ENCODE measurements at regions not wholly inside any gene's neighbourhood (a gene's known extent, or its start where the extent isn't known, plus 50 kb on each side); places are given as distances from the start of the nearest gene placed in this dataset.

DNA sequence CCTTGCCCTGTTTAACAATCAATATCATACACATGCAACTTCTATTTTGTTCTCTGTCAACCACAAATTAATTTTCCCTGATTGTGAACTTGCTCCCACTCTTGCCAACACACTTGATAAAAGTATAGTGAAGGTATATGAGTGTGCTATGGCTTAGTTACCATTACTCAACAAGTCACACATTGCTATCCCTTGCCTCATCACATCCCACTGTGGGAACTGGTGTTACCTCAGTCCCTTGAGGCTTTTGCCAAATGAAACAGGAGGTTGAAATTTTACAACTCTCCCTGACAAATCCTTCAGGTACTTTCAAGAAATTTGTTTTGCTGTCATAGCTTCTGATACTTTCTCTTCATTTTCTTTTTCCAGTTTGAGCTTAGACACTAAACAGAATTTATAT is 472.5 kb upstream of the SEMA3D start:
- DNase-seq (ENCODE audit: low read depth) = no peak

DNA sequence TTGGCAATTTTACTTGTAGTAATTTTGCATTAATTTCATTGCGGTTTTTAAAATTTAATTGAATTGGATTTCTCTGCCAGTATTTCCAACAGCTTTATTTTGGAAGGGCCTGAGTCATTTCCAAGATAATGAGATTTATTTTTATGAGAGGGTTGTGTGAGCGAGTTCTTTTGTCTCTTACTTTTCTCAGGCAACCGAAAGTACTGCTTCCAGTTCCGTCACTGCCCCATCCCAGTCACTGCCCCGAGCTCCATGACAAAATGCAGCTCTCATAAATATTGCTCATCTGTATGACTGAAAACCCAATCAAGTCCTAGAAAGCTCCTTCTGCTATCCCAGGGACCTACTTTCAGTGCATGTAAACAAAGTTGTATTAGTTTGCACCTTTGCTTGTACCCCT is 468.4 kb upstream of the SEMA3D start:
- DNase-seq (ENCODE audit: low read depth) = no peak

DNA sequence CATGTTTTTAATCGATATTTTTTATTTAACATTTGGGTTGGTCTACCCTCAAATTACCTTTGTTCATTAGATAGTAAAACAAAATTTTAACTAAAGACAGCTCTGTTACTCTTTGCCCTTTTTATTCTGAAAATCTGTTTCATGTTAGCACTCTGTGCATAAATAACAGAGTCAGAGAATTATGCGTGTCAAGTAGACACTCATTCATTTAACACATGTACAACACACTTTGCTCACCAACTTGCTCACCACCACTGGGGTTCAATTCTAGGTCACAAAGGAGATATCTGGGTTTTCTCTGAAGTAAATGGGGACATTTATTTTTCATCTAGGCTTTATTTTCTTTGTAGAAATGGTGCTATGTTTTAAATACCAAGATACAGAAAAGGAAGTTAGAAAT is 457.4 kb upstream of the SEMA3D start:
- DNase-seq (ENCODE audit: low read depth) = no peak

DNA sequence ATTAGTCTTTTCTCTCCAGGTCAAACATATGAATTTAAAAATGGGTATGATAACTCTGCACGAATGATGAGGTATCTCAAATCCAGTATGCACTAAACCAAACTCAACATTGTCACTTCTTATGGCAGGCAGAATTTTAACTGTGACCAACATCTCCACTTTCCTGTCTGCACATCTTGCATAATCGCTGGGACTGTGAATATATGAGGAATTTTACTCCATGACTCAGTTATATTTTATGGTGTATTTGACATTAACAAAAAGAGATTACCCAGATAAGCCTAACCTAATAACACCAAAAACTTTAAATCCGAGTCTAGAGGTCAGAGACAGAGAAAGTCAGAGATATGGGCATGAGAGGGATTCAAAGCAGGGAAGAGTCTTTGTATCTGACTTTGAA is 454.5 kb upstream of the SEMA3D start:
- DNase-seq (ENCODE audit: low read depth) = no peak

DNA sequence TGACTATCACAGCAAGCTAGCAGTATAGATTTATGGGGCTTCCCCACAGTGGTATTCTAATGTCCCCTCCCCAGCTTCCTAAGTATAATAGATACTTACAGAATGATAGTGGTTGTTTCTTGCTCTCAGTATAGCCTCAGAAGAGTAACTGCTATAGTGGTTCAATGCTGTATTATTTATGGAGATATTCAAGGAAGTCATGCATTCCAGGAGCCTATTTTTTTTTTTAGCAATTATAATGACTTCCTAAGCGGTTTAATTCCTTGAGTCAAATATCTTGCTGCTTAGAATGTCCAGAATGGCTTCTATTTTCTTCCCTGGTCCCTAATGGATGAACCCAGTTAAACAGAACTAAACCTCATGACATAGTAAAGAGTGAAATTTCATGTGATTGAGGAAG is 451.5 kb upstream of the SEMA3D start:
- no peak for DNase-seq (ENCODE audit: low read depth)

DNA sequence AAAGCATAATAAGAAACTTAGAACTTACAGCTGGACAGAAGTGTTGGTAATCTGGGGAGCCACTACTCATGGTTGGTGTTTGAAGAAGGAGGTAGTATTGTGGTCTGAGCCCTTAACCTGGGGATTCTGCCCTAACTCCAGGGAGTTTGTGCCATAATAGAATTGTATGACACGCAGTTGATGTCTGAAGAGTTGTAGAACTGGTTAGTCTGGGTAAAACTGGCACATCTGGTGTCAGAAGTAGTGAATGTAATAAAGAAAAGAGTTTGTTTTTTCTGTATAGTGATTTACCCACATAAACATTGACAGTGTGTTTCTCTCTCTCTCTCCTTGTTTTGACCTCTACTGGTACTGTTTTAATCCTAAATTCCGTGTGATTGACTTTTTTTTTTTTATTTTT is 448.1 kb upstream of the SEMA3D start:
- no peak for DNase-seq (ENCODE audit: low read depth)

DNA sequence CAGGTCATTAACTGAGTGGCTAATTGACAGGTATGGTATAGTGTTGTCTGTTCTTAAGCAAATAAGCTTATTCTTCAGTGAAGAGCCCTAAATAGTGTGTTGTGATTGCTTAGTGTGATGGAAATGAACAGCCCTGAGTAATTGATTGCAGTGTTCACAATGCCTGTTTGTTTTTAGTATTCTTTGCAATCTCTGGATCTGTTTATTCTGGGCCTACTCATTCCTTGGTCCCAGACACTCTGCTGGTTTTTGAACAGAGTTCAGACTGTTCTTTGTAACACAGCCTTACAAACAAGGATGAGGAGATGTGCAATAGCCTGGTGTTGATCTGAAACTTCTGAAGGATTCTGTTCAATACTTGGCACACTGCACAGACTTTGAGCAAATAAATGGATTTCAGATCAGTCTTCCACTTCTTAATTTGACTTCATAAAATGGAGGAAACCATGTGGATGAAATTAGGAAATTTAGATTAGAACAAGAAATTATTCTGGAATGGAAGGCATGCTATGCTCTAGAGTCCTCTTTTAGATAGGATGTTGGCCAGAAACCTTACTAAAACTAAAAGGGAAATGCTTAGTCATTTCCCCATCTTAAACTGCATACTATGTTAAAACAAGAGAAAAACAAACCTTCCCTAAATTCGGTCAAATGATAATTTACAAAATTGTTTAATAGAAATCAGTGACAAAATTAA is 444.2 kb upstream of the SEMA3D start:
- no peak for DNase-seq (ENCODE audit: low read depth)

DNA sequence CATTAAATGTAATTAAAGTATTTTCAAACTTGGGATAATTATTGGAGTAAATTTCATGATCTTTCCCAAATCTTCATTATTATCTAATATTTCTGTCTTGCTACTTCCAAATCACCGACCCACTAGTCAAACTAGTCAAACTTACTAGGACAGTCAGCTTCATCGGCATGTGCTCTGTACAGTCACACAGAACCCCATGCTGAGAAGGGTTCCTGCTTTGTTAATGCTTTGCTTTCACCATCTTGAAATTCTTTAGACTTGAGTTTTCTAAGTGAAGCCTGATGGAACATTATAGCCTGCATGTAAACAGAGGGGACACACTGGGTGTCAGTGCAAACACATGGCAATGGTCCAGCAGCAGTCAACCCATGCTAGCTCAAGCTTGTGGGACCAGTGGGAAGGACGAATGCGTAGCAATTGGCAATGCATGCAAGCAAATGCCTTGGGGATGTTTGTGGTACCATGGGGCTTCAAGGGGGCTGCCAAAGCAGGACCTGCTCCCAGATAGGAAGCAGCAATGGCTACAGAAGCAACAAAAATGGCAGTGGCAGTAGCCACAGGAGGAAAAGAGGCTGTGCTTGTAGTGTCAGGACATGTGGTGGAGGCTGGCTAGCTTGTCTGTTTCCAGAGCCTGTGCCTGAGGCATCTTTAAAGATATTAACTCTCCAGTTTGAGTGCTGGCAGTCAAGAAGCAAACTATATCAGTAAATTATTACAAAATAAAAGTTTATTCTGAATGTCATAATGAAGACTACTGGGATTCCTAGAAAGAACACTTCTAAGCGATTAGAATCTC is 441.1 kb upstream of the SEMA3D start:
- no peak for DNase-seq (ENCODE audit: low read depth)

DNA sequence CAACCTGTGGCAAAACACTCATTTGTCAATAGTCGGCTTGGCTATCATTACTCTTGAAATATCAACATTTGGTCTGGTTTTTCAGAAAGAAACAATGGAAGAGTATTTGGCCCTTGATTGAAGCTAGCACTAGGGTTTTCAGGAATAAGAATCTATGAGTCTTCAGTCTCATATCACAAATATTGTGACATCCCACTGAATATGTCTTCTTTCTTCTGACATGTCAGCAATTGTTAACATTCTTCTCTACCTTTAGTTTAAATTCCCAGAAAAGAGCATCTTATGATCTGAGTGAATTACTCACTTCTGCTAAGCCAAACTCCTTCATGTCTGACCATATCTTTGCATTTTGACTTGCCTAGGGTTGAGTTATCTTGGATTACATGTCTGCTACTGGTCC is 435.2 kb upstream of the SEMA3D start:
- no peak for DNase-seq (ENCODE audit: low read depth)

DNA sequence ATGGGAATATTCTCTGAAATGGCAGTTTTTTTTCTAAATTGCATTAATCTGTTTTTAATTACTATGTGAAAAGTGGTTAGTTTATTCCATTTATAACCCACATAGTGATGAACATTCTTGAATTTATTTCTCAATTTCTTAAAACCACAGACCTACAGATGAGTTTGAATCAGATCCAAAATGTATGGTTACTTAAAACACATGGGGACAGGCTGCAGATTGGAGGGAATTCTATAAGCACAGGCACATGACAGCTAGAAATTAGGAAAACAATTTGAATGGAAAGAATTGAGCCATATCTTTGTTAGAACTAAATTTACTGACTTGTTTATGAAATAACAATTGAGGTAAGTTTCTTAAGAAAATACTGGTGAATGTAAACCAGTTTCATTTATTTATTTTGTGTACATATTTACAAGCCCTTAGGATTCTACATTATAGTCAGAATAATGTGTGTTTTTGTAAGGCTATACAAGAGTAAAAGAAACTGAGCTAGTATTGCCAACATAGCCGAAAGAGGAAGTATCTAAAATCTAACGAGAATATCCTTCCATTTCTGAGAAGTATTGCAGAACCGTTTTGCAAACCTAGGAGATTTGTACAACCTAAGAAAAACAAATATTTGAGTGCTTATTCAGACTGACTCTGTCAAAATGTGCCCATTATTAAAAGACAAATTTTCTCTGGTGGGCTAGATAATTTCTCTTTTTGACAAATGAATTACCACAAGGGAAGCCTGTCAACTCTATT is 434.3 kb upstream of the SEMA3D start:
- no peak for DNase-seq (ENCODE audit: low read depth)

DNA sequence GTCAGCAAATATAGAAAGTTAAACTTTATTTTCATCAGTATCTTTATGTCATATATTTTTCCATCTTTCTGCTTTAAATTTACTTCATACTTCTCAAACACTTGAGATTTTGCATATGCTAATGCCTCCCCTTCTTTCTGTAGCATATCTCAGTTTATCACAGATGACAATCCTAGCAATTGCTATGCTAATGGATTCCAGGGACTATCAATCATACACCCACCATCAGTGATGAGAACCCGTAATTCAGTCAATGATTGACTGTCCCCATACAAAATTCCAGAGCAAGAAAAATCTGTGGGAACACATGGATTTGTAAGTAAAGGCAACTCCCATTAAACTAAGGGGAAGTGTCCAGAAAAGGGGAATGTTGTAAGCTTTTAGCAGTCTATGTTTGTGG is 432.4 kb upstream of the SEMA3D start:
- DNase-seq (ENCODE audit: low read depth) = no peak

DNA sequence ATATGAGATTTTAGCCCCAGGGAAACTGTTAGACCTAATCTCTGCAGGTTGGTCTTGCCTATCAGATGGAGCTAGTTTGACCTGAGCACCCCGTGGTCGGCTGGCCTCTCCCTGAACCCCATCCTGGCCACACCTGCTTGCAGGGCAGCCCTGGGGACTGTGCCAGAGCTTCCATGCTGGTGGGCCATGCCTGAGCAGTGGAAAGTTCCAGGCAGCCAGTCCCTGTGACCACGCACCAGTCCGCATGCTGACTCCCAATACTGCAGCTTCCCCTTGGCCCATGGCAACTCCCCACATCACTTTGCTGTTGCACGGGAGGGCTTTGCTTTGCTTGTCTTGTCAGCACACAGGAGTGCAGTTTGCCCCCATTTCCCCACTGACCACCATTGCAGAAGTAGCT is 427.8 kb upstream of the SEMA3D start:
- no peak for DNase-seq (ENCODE audit: low read depth)

DNA sequence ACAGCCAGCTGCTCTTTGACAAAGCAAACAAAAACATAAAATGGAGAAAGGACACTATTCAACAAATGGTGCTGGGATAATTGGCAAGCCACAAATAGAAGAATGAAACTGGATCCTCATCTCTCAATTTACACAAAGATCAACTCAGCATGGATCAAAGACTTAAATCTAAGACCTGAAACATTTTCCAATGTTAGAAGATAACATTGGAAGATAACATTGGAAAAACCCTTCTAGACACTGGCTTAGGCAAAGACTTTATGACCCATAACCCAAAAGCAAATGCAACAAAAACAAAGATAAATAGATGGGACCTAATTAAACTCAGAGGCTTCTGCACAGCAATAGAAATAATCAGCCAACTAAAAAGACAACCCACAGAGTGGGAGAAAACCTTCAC is 425.7 kb upstream of the SEMA3D start:
- DNase-seq (ENCODE audit: low read depth) = no peak

DNA sequence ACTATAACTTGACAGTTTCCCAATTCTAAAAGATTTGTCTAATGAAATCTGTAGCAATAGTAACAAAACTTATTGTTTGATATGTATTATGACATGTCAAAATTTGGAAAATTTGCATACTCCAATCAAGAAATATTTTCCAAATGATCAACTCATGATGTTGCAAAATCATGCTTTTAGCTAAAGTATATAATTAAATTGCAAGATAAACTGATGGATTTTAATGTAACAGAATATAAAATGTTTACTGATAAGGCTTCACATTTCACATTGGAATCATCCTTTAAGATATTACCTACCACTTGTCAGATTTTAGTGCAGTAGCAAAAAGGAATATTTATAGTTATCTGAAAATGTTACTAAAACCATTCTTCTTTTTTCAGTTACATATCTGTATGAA is 421.9 kb upstream of the SEMA3D start:
- DNase-seq (ENCODE audit: low read depth) = no peak

DNA sequence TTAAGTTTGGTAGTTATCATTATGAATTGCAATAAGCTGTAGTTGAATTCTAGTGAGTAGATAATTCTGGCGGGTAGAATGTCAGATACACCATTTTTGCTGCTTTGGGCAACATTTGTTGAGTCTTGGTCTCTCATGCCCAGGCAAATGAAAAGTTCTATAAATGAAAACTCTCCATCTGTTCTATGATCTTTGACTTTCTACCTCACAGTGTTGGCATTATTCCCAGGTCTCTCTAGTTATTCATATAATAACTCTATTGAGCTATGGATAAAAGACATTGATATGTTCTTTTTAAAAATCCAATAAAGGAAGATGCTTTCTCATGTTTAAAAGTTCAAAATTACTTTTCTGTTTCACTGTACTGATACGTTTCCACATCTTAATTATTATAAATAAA is 415.3 kb upstream of the SEMA3D start:
- DNase-seq (ENCODE audit: low read depth) = no peak

DNA sequence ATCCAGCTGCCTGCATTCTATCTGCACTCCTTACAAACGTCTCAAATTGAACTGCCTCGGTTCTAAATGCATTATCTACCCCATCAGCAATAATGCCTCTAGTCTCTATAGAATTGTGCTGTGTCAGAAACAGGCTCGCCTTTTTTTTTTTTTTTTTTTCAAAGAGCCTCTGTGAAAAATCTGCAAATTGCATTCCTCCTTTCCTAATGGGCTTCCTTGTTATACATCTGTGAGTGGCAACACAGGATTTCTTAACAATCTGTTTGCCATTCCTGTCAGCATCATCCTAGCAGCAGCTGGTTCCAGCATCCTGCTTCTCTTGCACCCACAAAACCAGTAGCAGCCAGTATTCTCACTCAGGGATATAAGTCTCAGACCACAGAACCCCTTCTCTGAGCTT is 413.5 kb upstream of the SEMA3D start:
- no peak for DNase-seq (ENCODE audit: low read depth)

DNA sequence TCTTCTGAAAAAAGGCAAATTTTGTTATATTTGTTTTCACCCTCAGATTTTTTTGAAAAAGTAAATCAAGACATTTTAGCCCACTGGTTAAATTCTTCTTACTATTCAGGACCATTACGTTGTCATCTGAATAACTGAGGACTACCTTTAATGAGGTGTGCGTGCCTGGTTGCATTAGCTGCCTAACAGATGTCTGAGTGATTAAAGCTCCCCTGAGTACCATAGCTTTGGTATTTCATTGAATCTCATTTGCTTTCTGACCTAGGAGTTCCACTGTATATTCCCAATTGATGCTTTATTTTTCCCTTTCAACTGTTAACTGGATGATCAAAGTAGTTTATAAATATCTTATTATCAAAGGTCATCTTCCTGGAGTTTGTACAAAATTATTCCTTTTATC is 410.0 kb upstream of the SEMA3D start:
- DNase-seq (ENCODE audit: low read depth) = no peak

DNA sequence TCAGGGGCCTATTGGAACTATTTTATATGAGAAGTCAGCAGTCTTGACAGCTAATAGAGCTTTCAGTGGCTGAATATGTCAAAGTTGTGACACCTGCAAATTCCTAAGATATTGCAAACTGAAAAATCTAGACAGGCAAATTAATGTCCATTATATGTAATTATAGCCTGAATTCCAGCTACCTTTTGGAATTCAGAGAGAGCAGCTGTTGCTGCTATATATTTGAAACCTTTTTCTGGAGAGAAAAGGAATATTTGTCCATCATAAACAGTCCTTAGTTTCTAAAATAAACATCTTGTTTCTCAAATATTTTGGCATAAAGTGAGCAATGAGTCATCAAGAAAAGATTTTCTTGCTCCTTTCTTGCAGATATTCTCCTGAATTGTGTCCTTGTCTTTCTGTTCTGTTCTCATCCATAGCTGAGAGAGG is 408.9 kb upstream of the SEMA3D start:
- no peak for DNase-seq (ENCODE audit: low read depth)

DNA sequence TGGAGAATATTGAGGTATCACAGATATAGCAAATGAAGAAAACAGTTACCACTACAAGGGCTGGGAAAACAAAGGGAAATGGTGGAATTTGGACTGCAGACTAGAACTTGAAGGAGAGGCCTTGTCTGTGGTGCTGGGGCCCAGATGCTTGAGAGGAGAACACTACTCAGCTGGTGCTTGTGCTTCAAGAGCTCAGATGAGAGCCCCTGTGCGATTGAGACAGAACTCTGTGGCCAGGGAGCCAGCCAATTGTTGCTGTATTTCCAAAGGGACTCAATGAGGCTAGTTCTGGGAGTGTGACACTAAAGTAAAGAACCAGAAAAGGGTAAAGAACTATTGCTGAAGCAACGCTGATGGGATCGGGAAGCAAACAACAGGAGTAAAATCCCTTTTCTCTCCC is 406.5 kb upstream of the SEMA3D start:
- DNase-seq (ENCODE audit: low read depth) = no peak

DNA sequence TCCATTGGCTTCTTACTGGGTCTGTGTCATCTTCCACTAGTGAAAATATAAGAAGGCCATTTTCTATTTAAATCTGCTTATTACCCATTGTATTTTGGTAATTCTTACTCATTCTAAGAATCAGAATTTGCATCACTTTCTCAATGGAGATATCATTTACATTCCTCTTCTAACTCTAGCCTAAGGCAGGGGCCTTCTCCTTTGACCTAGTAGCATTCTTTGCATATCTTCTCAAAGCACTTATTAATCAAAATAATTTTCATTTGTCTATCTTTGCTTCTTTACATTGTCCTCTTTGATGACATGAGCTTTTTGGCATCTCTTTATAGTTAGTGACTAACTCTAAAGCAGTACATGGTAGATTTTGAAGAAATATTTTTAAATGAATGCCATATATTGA is 400.9 kb upstream of the SEMA3D start:
- no peak for DNase-seq (ENCODE audit: low read depth)

DNA sequence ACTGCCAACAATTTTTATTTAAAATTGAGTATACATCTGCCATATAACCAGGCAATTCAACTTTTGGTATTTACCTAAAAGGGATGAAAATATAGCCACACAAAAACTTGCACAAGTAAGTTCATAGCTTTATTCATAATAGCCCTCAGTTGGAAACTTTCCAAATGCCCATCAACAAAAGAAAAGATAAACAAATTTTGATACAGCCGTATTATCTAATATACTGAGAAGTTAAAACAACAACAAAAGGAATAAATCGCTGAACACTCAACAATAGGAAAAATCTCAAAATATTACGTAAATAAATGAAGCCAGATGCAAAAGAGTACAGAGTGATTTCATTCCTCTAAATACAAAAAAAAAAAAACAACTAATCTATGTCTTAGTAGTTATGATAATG is 399.2 kb upstream of the SEMA3D start:
- no peak for DNase-seq (ENCODE audit: low read depth)

DNA sequence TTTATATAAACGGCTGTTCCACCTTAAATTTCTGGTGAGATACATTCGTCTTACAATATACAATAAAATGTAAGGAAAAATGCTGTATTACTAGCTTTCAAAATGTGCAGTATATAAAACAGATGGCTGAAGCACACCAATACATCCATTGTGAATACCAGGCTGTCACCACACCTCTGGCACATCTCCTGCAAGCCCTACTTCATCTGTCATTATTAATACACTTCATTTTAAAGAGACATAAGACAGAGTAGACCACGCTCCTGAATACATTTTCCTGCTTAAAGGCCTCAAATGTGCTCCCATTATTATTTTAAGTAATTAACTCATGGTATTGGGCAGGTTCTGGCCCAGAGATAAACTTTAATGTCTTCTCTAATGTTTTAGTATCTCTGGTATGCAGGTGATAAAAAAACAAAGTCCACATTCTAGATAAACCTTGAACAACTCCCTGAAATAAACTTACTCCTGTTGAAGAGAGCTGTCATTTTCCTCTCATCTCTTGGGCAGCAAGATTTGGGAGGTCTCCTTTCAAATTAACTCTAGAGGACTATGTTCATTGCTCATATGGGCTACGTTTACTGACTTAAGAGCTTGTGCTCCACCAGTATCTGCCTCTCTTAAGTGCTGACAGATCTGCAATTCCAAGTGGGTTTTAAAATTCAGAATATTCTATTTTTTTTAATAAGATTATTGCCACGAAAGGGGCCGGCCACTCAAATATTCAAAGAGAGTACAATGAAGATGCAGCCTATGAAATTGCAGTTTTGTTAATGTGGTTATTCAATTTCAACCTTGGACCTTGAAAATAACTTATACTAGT is 396.5 kb upstream of the SEMA3D start:
- DNase-seq (ENCODE audit: low read depth) = no peak

Measured in T follicular helper cell (primary cell).